ENCODE measurements at regions not wholly inside any gene's neighbourhood (a gene's known extent, or its start where the extent isn't known, plus 50 kb on each side); places are given as distances from the start of the nearest gene placed in this dataset.

DNA sequence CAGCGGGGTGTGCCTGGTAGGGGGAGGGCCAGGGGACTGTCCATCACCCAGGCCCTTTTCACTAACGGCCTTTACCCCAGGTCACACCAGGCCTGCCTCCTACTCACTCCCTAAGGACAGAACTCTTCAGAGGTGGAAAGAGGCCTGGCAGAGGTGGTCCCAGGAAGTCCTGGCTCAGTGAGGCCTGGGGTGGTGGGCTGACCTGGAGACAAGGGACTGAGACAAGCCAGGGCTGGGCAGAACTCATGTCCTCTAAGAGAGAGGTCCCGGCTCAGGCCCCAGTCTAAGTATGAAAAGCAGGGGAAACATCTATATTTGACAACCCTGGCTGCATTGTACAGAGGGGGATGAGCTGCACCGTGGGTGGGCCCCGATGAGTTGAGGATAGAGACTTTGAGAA lies 65.9 kb upstream of the TEX51 start:
- DNase-seq (ENCODE audit: low read depth in 2 of 2), result no peak
- no peak overlapping the region for H3K27ac ChIP-seq (ENCODE audit: insufficient read depth, low read length)
- no peaks in the 10 kb centered on the region for H4K20me1 ChIP-seq (ENCODE audit: control insufficient read depth, extremely low read depth, insufficient read depth, low read length)
- H3K79me2 ChIP-seq (ENCODE audit: control insufficient read depth, insufficient read depth, low read length), result no peaks in the 10 kb centered on the region
- no peak overlapping the region for H3K9ac ChIP-seq (ENCODE audit: insufficient read depth, low read length)
- no peaks in the 10 kb centered on the region for H3K27me3 ChIP-seq (ENCODE audit: control insufficient read depth, insufficient read depth, low read length)
- H3K4me3 ChIP-seq (replicated peaks in 1 of 4; ENCODE audit: control extremely low read depth in 1 of 4, insufficient read depth in 1 of 4, low read depth in 3 of 4, low read length in 4 of 4), result no peak overlapping the region
- H3K9me3 ChIP-seq (ENCODE audit: control insufficient read depth, insufficient read depth, low read depth, low read length), result no peaks in the 10 kb centered on the region
- no peak for TF ChIP-seq EZH2 (IDR thresholded peaks at IDR 0.05; ENCODE audit: low read length, missing control alignments)
- TF ChIP-seq, protein P1, sequence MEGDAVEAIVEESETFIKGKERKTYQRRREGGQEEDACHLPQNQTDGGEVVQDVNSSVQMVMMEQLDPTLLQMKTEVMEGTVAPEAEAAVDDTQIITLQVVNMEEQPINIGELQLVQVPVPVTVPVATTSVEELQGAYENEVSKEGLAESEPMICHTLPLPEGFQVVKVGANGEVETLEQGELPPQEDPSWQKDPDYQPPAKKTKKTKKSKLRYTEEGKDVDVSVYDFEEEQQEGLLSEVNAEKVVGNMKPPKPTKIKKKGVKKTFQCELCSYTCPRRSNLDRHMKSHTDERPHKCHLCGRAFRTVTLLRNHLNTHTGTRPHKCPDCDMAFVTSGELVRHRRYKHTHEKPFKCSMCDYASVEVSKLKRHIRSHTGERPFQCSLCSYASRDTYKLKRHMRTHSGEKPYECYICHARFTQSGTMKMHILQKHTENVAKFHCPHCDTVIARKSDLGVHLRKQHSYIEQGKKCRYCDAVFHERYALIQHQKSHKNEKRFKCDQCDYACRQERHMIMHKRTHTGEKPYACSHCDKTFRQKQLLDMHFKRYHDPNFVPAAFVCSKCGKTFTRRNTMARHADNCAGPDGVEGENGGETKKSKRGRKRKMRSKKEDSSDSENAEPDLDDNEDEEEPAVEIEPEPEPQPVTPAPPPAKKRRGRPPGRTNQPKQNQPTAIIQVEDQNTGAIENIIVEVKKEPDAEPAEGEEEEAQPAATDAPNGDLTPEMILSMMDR (conservative IDR thresholded peaks at IDR 0.05 in 1 of 2, IDR thresholded peaks at IDR 0.05 in 1 of 2; ENCODE audit: low read depth in 1 of 2, low read length in 2 of 2), result no peak
- H3K4me2 ChIP-seq (ENCODE audit: extremely low read depth, insufficient read depth, low read length), result no peak overlapping the region
- H3K36me3 ChIP-seq (ENCODE audit: control insufficient read depth, insufficient read depth, low read length), result no peaks in the 10 kb centered on the region
- no peak overlapping the region for H2AFZ ChIP-seq (ENCODE audit: low read length)
- no peaks in the 10 kb centered on the region for H3K4me1 ChIP-seq (ENCODE audit: control insufficient read depth, extremely low read depth, insufficient read depth, low read length)

- no peak for DNase-seq (ENCODE audit: low read depth in 2 of 2)
These were observed 64.6 kb upstream of the TEX51 start for GRCh38 chr2:126834006-126834659.

DNA sequence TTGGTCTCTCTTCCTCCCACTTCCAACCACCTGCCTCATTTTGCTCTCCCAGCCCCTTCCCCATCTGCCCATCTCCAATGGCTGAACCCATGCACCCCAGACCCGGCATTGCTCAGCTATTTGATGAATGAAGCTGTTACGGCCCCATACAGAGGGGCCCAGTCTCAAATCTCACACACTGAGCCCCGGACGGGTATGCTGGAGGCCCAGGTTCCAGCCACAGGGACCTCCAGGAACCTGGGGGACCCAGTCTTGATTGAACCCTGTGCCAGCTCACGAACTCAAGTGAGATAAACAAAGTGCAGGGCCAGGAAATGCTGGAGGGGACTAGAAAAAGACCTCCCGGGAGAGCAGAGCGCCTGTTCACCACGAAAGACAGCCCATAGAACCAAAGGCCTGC lies 63.4 kb upstream of the TEX51 start:
- DNase-seq (ENCODE audit: low read depth in 2 of 2), result no peak
- Histone ChIP-seq H2AFZ (ENCODE audit: low read length) (no peak overlapping the region), H3K4me1 (ENCODE audit: control insufficient read depth, extremely low read depth, insufficient read depth, low read length) (no peaks in the 10 kb centered on the region), H3K27ac (ENCODE audit: insufficient read depth, low read length) (no peak overlapping the region), H3K4me2 (ENCODE audit: extremely low read depth, insufficient read depth, low read length) (no peak overlapping the region), H3K4me3 (replicated peaks in 1 of 4; ENCODE audit: control extremely low read depth in 1 of 4, insufficient read depth in 1 of 4, low read depth in 3 of 4, low read length in 4 of 4) (no peak overlapping the region), H4K20me1 (ENCODE audit: control insufficient read depth, extremely low read depth, insufficient read depth, low read length) (no peaks in the 10 kb centered on the region), H3K79me2 (ENCODE audit: control insufficient read depth, insufficient read depth, low read length) (no peaks in the 10 kb centered on the region), H3K9me3 (ENCODE audit: control insufficient read depth, insufficient read depth, low read depth, low read length) (no peaks in the 10 kb centered on the region), H3K36me3 (ENCODE audit: control insufficient read depth, insufficient read depth, low read length) (no peaks in the 10 kb centered on the region), H3K27me3 (ENCODE audit: control insufficient read depth, insufficient read depth, low read length) (no peaks in the 10 kb centered on the region), H3K9ac (ENCODE audit: insufficient read depth, low read length) (no peak overlapping the region)
- TF ChIP-seq, protein P1 (conservative IDR thresholded peaks at IDR 0.05 in 1 of 2, IDR thresholded peaks at IDR 0.05 in 1 of 2; ENCODE audit: low read depth in 1 of 2, low read length in 2 of 2), result no peak
- no peak for TF ChIP-seq EZH2 (IDR thresholded peaks at IDR 0.05; ENCODE audit: low read length, missing control alignments)

More at GRCh38 chr2:126834006-126834659, 64.6 kb upstream of the TEX51 start:
- H3K27ac ChIP-seq (ENCODE audit: insufficient read depth, low read length), result no peak overlapping the region
- no peaks in the 10 kb centered on the region for H3K36me3 ChIP-seq (ENCODE audit: control insufficient read depth, insufficient read depth, low read length)
- no peak overlapping the region for H2AFZ ChIP-seq (ENCODE audit: low read length)
- no peak overlapping the region for H3K4me2 ChIP-seq (ENCODE audit: extremely low read depth, insufficient read depth, low read length)
- H3K9ac ChIP-seq (ENCODE audit: insufficient read depth, low read length), result no peak overlapping the region
- H4K20me1 ChIP-seq (ENCODE audit: control insufficient read depth, extremely low read depth, insufficient read depth, low read length), result no peaks in the 10 kb centered on the region
- H3K79me2 ChIP-seq (ENCODE audit: control insufficient read depth, insufficient read depth, low read length), result no peaks in the 10 kb centered on the region
- no peaks in the 10 kb centered on the region for H3K9me3 ChIP-seq (ENCODE audit: control insufficient read depth, insufficient read depth, low read depth, low read length)
- no peaks in the 10 kb centered on the region for H3K4me1 ChIP-seq (ENCODE audit: control insufficient read depth, extremely low read depth, insufficient read depth, low read length)
- no peaks in the 10 kb centered on the region for H3K27me3 ChIP-seq (ENCODE audit: control insufficient read depth, insufficient read depth, low read length)
- no peak for TF ChIP-seq EZH2 (IDR thresholded peaks at IDR 0.05; ENCODE audit: low read length, missing control alignments)
- TF ChIP-seq, protein P1 (conservative IDR thresholded peaks at IDR 0.05 in 1 of 2, IDR thresholded peaks at IDR 0.05 in 1 of 2; ENCODE audit: low read depth in 1 of 2, low read length in 2 of 2), result no peak
- H3K4me3 ChIP-seq (replicated peaks in 1 of 4; ENCODE audit: control extremely low read depth in 1 of 4, insufficient read depth in 1 of 4, low read depth in 3 of 4, low read length in 4 of 4), result no peak overlapping the region
